Stomach (tissue), 8 donors: ENCODE measurements at regions not wholly inside any gene's neighbourhood (a gene's known extent, or its start where the extent isn't known, plus 50 kb on each side); places are given as distances from the start of the nearest gene placed in this dataset.

Source experiments
- DNase-seq, 2 donors: peaks; one replicate each; pipeline versions ENCODE4 v3.0.0 to v3.0.0-alpha.2; 2013 to 2019
- H3K27ac ChIP-seq, 5 donors: fragments of 200-600 bp in 4 of 5; sonication (generic) in 4 of 5; one replicate each; pipeline ENCODE4 v1.5.1; 2013 to 2019; ENCODE audit warnings: mild to moderate bottlenecking in 1 of 5, moderate library complexity in 1 of 5
- H3K27me3 ChIP-seq, 3 donors: fragments of 200-600 bp; sonication (generic); one replicate each; pipeline ENCODE4 v1.5.1; 2017 to 2019; ENCODE audit warnings: mixed run types in 1 of 3
- H3K36me3 ChIP-seq, 4 donors: fragments of 200-600 bp; sonication (generic); 1 replicate in 3 of 4; 2 replicates in 1 of 4; pipeline ENCODE4 v1.5.1; 2016 to 2019
- H3K4me1 ChIP-seq, 4 donors: fragments of 200-600 bp; sonication (generic); one replicate each; pipeline ENCODE4 v1.5.1; 2016 to 2019
- H3K4me3 ChIP-seq, 4 donors: fragments of 200-600 bp; sonication (generic) in 3 of 4; one replicate each; pipeline ENCODE4 v1.5.1; 2016 to 2019; ENCODE audit warnings: mild to moderate bottlenecking in 1 of 4
- H3K9me3 ChIP-seq, 4 donors: fragments of 200-600 bp; sonication (generic); one replicate each; pipeline ENCODE4 v1.5.1; 2016 to 2019
- EP300 ChIP-seq: sonication (generic); formaldehyde crosslinking; IDR thresholded peaks from one replicate; pipeline ENCODE4 v1.6.1; 2017; ENCODE audit warnings: antibody characterized with exemption
- POLR2A ChIP-seq, 4 donors: fragments of 450-650 bp; IDR thresholded peaks; one replicate each; pipeline ENCODE4 v1.6.1; 2016; ENCODE audit warnings: antibody characterized with exemption in 4 of 4, control low read depth in 2 of 4, mild to moderate bottlenecking in 1 of 4, moderate library complexity in 1 of 4
- POLR2AphosphoS5 ChIP-seq, 3 donors: sonication (generic); formaldehyde crosslinking; IDR thresholded peaks; one replicate each; pipeline ENCODE4 v1.6.1; 2016; ENCODE audit warnings: antibody characterized with exemption in 3 of 3
- WGBS, 5 donors: extraction: QIAGEN DNeasy Blood & Tissue Kit in 3 of 5; methylation state at CpG; one replicate each; pipeline versions ENCODE4 v1.1.5 to v1.1.7; 2013 to 2018; 5-methylcytosine and 5-hydroxymethylcytosine counted together
- intact Hi-C: fragments of 100-400 bp; cut with DNase I; formaldehyde crosslinking; loops from one replicate; pipeline ENCODE4 v1.15.1; 2023; ENCODE audit warnings: low total_unique reads
- TF ChIP-seq, protein P1 (sequence below), 7 experiments: fragments of 450-650 bp in 4 of 7; fragments of 200-600 bp in 3 of 7; sonication (generic) in 3 of 7; IDR thresholded peaks; one replicate each; pipeline ENCODE4 v1.5.1; 2016 to 2019; ENCODE audit warnings: antibody characterized with exemption in 7 of 7, control low read depth in 2 of 7, mild to moderate bottlenecking in 1 of 7
- donor health status: healthy with polysubstance abuse.
- donor health status: Bipolar disorder and iron deficiency.
- donor health status: healthy.

GRCh38 chr17:57174591-57174990 is 81.7 kb upstream of the MSI2 start:
- Histone ChIP-seq H3K9me3 (no peaks in the 10 kb centered on the region), H3K4me1 (no peaks in the 10 kb centered on the region), H3K27me3 (peaks cover 0 to 8% (median 0%) of the 10 kb centered on the region in 3 donors), H3K4me3 (no peak overlapping the region), H3K27ac (no peak overlapping the region), H3K36me3 (no peaks in the 10 kb centered on the region)
- intact Hi-C loops, result no loop called here
- 67 to 76% (median 70%) methylated on average over 3 of the region's 3 CpGs for WGBS, 5 donors
- DNase-seq, result no peak
- TF ChIP-seq, protein P1, sequence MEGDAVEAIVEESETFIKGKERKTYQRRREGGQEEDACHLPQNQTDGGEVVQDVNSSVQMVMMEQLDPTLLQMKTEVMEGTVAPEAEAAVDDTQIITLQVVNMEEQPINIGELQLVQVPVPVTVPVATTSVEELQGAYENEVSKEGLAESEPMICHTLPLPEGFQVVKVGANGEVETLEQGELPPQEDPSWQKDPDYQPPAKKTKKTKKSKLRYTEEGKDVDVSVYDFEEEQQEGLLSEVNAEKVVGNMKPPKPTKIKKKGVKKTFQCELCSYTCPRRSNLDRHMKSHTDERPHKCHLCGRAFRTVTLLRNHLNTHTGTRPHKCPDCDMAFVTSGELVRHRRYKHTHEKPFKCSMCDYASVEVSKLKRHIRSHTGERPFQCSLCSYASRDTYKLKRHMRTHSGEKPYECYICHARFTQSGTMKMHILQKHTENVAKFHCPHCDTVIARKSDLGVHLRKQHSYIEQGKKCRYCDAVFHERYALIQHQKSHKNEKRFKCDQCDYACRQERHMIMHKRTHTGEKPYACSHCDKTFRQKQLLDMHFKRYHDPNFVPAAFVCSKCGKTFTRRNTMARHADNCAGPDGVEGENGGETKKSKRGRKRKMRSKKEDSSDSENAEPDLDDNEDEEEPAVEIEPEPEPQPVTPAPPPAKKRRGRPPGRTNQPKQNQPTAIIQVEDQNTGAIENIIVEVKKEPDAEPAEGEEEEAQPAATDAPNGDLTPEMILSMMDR (IDR thresholded peaks at IDR 0.05), result no peak
- TF ChIP-seq POLR2AphosphoS5 (IDR thresholded peaks at IDR 0.05) (no peak), POLR2A (IDR thresholded peaks at IDR 0.05) (no peak), EP300 (no peak)

- no peak overlapping the region for H3K4me3 ChIP-seq
- H3K27me3 ChIP-seq, result peaks cover 0 to 4% (median 0%) of the 10 kb centered on the region in 3 donors
- no peak for DNase-seq
- H3K36me3 ChIP-seq, result no peaks in the 10 kb centered on the region
- TF ChIP-seq EP300 (no peak), POLR2A (IDR thresholded peaks at IDR 0.05) (no peak)
- intact Hi-C loops, result no loop called here
- H3K4me1 ChIP-seq, result no peaks in the 10 kb centered on the region
- no peak overlapping the region for H3K27ac ChIP-seq
- 85 to 94% (median 91%) methylated on average over 4 of the region's 4 CpGs for WGBS, 5 donors
- no peaks in the 10 kb centered on the region for H3K9me3 ChIP-seq
Observed at GRCh38 chr17:57178839-57179238, 77.5 kb upstream of the MSI2 start.

DNA sequence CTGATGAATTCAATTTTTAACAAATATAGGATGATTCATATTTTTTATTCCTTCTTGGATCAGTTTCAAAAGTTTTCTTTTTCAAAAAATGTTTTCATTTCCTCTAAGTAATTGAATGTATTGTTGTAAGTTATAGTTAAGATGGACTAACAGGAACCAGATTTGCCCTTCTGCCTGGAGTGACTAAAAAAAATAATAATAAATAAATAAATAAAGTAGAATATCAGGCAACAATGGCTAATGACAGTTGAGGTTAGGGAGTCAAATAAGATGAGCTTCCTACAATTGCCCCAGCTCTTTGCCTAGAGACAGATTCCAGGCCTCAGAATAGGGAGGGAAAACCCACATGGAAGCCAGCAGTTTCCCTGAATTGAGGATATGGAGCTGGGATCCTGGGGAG is 73.7 kb upstream of the MSI2 start:
- H3K27ac ChIP-seq, result no peak overlapping the region
- DNase-seq, result no peak
- intact Hi-C loops, result no loop called here
- no peak overlapping the region for H3K4me3 ChIP-seq
- H3K36me3 ChIP-seq, result no peaks in the 10 kb centered on the region
- H3K9me3 ChIP-seq, result no peaks in the 10 kb centered on the region
- no peaks in the 10 kb centered on the region for H3K4me1 ChIP-seq
- H3K27me3 ChIP-seq, result no peaks in the 10 kb centered on the region
- TF ChIP-seq POLR2AphosphoS5 (IDR thresholded peaks at IDR 0.05), result no peak
- TF ChIP-seq, protein P1 (IDR thresholded peaks at IDR 0.05), result no peak
- TF ChIP-seq EP300, result no peak
- no peak for TF ChIP-seq POLR2A (IDR thresholded peaks at IDR 0.05)

GRCh38 chr17:57186226-57187019 is 69.9 kb upstream of the MSI2 start:
- no peak overlapping the region for H3K4me3 ChIP-seq
- no peaks in the 10 kb centered on the region for H3K4me1 ChIP-seq
- no peak overlapping the region for H3K27ac ChIP-seq
- TF ChIP-seq POLR2A (IDR thresholded peaks at IDR 0.05), result no peak
- TF ChIP-seq EP300, result no peak
- TF ChIP-seq POLR2AphosphoS5 (IDR thresholded peaks at IDR 0.05), result no peak
- TF ChIP-seq, protein P1 (IDR thresholded peaks at IDR 0.05), result no peak
- no peaks in the 10 kb centered on the region for H3K9me3 ChIP-seq
- H3K36me3 ChIP-seq, result no peaks in the 10 kb centered on the region
- no peaks in the 10 kb centered on the region for H3K27me3 ChIP-seq
- peak in 1 of 2 donors; percentile 48 for DNase-seq
- intact Hi-C loops, result no loop called here
- WGBS, 5 donors, result 39 to 54% (median 44%) methylated on average over 4 of the region's 4 CpGs

- WGBS, 5 donors, result 70 to 80% (median 76%) methylated on average over 5 of the region's 5 CpGs
Observed at GRCh38 chr17:57187391-57187790, 68.9 kb upstream of the MSI2 start.

More at GRCh38 chr17:57187391-57187790, 68.9 kb upstream of the MSI2 start:
- no peaks in the 10 kb centered on the region for H3K36me3 ChIP-seq
- H3K27ac ChIP-seq, result no peak overlapping the region
- H3K4me3 ChIP-seq, result no peak overlapping the region
- intact Hi-C loops, result no loop called here
- H3K4me1 ChIP-seq, result no peaks in the 10 kb centered on the region
- H3K9me3 ChIP-seq, result no peaks in the 10 kb centered on the region
- no peak for TF ChIP-seq POLR2A (IDR thresholded peaks at IDR 0.05)
- TF ChIP-seq, protein P1 (IDR thresholded peaks at IDR 0.05), result no peak
- no peak for TF ChIP-seq EP300
- TF ChIP-seq POLR2AphosphoS5 (IDR thresholded peaks at IDR 0.05), result no peak
- DNase-seq, result no peak
- H3K27me3 ChIP-seq, result no peaks in the 10 kb centered on the region
